ENCODE measurements at regions not wholly inside any gene's neighbourhood (a gene's known extent, or its start where the extent isn't known, plus 50 kb on each side); places are given as distances from the start of the nearest gene placed in this dataset.

DNA sequence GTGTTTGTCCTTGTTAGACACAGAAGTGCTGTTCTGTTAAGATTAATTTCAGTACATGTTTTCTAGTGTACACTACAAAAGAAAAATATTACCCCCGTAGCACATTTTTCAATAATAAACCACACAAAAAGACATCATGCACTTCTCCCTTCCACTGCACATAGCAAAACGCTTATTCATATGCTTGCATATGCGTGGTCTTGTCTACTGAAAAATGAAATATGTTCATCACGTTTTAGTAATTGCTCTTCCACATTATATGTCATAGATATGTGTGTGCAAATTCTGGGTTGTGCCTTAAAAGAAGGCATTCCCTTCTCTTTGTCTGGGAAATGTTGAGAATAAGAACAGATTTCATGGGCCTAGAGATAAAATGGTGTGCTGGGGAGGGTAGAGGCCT lies 353.9 kb downstream of the NSUN3 start:
- Histone ChIP-seq H3K27me3 (ENCODE audit: insufficient read depth, low read length) (no peaks in the 10 kb centered on the region), H4K20me1 (ENCODE audit: insufficient read depth) (no peaks in the 10 kb centered on the region), H3K79me2 (ENCODE audit: insufficient read depth, low read length) (no peaks in the 10 kb centered on the region), H3K36me3 (ENCODE audit: control insufficient read depth in 1 of 2, insufficient read depth in 2 of 2, low read length in 2 of 2) (no peaks in the 10 kb centered on the region), H3K9me2 (ENCODE audit: insufficient read depth) (no peaks in the 10 kb centered on the region), H3K4me2 (ENCODE audit: low read length) (no peak overlapping the region), H3K4me1 (ENCODE audit: control insufficient read depth in 1 of 2, insufficient read depth in 2 of 2, low read length in 2 of 2) (no peaks in the 10 kb centered on the region), H2AFZ (ENCODE audit: low read depth, low read length, poor library complexity, severe bottlenecking) (no peak overlapping the region), H3K27ac (ENCODE audit: low read depth, low read length) (no peak overlapping the region), H3K9ac (ENCODE audit: low read length) (no peak overlapping the region), H3K4me3 (replicated peaks in 1 of 2; ENCODE audit: low read depth in 1 of 2, low read length in 2 of 2) (no peak overlapping the region), H3K9me3 (ENCODE audit: control insufficient read depth in 1 of 2, insufficient read depth in 1 of 2, low read depth in 1 of 2, low read length in 2 of 2) (peaks cover 0 to 3% of the 10 kb centered on the region in 2 experiments; a peak in 2 of 4 replicates)
- DNase-seq (ENCODE audit: low read depth, low spot score) (no peak), ATAC-seq (no peak)
- ChIA-PET RAD21 (ENCODE audit: low non-redundant PET in 1 of 2, low total read pairs in 2 of 2, uncharacterized antibody in 2 of 2, unreplicated experiment in 2 of 2) (no interaction called here), CTCF (no interaction called here), POLR2A (no interaction called here)
- BruUV-seq (replicated peaks): no TSS peak
- TF ChIP-seq RAD21 (IDR thresholded peaks at IDR 0.05; ENCODE audit: low read depth): no peak
- TF ChIP-seq POLR2AphosphoS5 (IDR thresholded peaks at IDR 0.05; ENCODE audit: low read depth, low read length): no peak
- TF ChIP-seq EZH2 (IDR thresholded peaks at IDR 0.05): no peak
- TF ChIP-seq, protein P1, sequence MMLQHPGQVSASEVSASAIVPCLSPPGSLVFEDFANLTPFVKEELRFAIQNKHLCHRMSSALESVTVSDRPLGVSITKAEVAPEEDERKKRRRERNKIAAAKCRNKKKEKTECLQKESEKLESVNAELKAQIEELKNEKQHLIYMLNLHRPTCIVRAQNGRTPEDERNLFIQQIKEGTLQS (IDR thresholded peaks at IDR 0.05): no peak
- TF ChIP-seq FOSL1 (IDR thresholded peaks at IDR 0.05; ENCODE audit: low read depth): no peak
- TF ChIP-seq JUND (IDR thresholded peaks at IDR 0.05): no peak
- intact Hi-C loops (cut with micrococcal nuclease): no loop called here

DNA sequence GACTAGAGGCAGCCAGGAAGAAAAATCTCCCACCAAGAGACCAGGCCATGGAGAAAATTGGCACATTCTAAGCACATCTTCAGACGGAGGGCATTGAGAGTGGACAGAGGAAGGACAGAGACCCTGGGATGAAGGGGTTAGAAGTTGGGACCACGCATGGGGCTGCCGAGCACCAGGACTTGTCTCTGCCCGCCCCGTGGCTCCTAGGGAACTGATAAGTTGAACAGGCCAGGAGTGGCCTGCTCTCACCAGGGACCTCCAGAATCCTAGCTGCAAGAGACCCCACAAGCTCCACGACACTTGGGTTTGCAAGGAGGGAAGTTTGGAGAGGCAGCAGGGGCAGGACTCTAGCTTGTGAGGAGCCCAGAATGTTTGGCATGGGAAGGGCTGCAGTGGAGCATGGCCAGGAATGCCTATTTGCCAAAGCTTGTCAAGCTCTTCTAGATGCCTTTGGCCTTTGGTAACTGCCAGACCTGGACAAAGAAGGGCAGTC lies 355.1 kb downstream of the NSUN3 start:
- Histone ChIP-seq H3K4me2 (ENCODE audit: low read length) (no peak overlapping the region), H3K79me2 (ENCODE audit: insufficient read depth, low read length) (no peaks in the 10 kb centered on the region), H3K9me3 (ENCODE audit: control insufficient read depth in 1 of 2, insufficient read depth in 1 of 2, low read depth in 1 of 2, low read length in 2 of 2) (peaks cover 0 to 3% of the 10 kb centered on the region in 2 experiments; a peak in 1 of 4 replicates), H3K4me3 (replicated peaks in 1 of 2; ENCODE audit: low read depth in 1 of 2, low read length in 2 of 2) (no peak overlapping the region), H2AFZ (ENCODE audit: low read depth, low read length, poor library complexity, severe bottlenecking) (no peak overlapping the region), H3K9ac (ENCODE audit: low read length) (no peak overlapping the region), H3K4me1 (ENCODE audit: control insufficient read depth in 1 of 2, insufficient read depth in 2 of 2, low read length in 2 of 2) (no peaks in the 10 kb centered on the region), H3K9me2 (ENCODE audit: insufficient read depth) (no peaks in the 10 kb centered on the region), H3K27me3 (ENCODE audit: insufficient read depth, low read length) (no peaks in the 10 kb centered on the region), H4K20me1 (ENCODE audit: insufficient read depth) (no peaks in the 10 kb centered on the region), H3K27ac (ENCODE audit: low read depth, low read length) (no peak overlapping the region), H3K36me3 (ENCODE audit: control insufficient read depth in 1 of 2, insufficient read depth in 2 of 2, low read length in 2 of 2) (no peaks in the 10 kb centered on the region)
- no peak for DNase-seq (ENCODE audit: low read depth, low spot score)
- intact Hi-C loops (cut with micrococcal nuclease): no loop called here
- no peak for TF ChIP-seq ZNF274 (IDR thresholded peaks at IDR 0.05; ENCODE audit: low read depth, low read length)
- TF ChIP-seq ELF1 (IDR thresholded peaks at IDR 0.05; ENCODE audit: borderline replicate concordance, low read depth): no peak
- no peak for TF ChIP-seq JUND (IDR thresholded peaks at IDR 0.05)
- no peak for TF ChIP-seq YY1 (IDR thresholded peaks at IDR 0.05; ENCODE audit: extremely low read depth, insufficient replicate concordance, low read depth, low read length)
- TF ChIP-seq, protein P2, sequence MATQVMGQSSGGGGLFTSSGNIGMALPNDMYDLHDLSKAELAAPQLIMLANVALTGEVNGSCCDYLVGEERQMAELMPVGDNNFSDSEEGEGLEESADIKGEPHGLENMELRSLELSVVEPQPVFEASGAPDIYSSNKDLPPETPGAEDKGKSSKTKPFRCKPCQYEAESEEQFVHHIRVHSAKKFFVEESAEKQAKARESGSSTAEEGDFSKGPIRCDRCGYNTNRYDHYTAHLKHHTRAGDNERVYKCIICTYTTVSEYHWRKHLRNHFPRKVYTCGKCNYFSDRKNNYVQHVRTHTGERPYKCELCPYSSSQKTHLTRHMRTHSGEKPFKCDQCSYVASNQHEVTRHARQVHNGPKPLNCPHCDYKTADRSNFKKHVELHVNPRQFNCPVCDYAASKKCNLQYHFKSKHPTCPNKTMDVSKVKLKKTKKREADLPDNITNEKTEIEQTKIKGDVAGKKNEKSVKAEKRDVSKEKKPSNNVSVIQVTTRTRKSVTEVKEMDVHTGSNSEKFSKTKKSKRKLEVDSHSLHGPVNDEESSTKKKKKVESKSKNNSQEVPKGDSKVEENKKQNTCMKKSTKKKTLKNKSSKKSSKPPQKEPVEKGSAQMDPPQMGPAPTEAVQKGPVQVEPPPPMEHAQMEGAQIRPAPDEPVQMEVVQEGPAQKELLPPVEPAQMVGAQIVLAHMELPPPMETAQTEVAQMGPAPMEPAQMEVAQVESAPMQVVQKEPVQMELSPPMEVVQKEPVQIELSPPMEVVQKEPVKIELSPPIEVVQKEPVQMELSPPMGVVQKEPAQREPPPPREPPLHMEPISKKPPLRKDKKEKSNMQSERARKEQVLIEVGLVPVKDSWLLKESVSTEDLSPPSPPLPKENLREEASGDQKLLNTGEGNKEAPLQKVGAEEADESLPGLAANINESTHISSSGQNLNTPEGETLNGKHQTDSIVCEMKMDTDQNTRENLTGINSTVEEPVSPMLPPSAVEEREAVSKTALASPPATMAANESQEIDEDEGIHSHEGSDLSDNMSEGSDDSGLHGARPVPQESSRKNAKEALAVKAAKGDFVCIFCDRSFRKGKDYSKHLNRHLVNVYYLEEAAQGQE (IDR thresholded peaks at IDR 0.05; ENCODE audit: low read depth): no peak
- TF ChIP-seq TCF7L2 (IDR thresholded peaks at IDR 0.05; ENCODE audit: borderline replicate concordance, extremely low read depth, insufficient read depth, insufficient read length): no peak
- TF ChIP-seq POLR2A (IDR thresholded peaks at IDR 0.05; ENCODE audit: borderline replicate concordance, extremely low read depth, insufficient read depth, insufficient read length): no peak
- TF ChIP-seq SP1 (IDR thresholded peaks at IDR 0.05; ENCODE audit: low read depth): no peak
- TF ChIP-seq ZFX (IDR thresholded peaks at IDR 0.05): no peak
- TF ChIP-seq EGR1 (IDR thresholded peaks at IDR 0.05; ENCODE audit: low read depth): no peak
- TF ChIP-seq SIN3A (IDR thresholded peaks at IDR 0.05; ENCODE audit: low read depth): no peak
- no peak for TF ChIP-seq FOSL1 (IDR thresholded peaks at IDR 0.05; ENCODE audit: low read depth)
- TF ChIP-seq, protein P3, sequence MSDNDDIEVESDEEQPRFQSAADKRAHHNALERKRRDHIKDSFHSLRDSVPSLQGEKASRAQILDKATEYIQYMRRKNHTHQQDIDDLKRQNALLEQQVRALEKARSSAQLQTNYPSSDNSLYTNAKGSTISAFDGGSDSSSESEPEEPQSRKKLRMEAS (IDR thresholded peaks at IDR 0.05): no peak
- no peak for TF ChIP-seq CEBPB (IDR thresholded peaks at IDR 0.05; ENCODE audit: low read depth)
- POLR2A ChIA-PET: no interaction called here
- BruUV-seq (replicated peaks): no TSS peak
- CTCF ChIA-PET: no interaction called here
- RAD21 ChIA-PET (ENCODE audit: low non-redundant PET in 1 of 2, low total read pairs in 2 of 2, uncharacterized antibody in 2 of 2, unreplicated experiment in 2 of 2): no interaction called here
- no peak for ATAC-seq
